ENCODE measurements at regions not wholly inside any gene's neighbourhood (a gene's known extent, or its start where the extent isn't known, plus 50 kb on each side); places are given as distances from the start of the nearest gene placed in this dataset.

GRCh38 chr1:213409971-213410370, 358.9 kb downstream of the RPS6KC1 start:
- H3K27me3 ChIP-seq: no peaks in the 10 kb centered on the region
- intact Hi-C loops (cut with DNase I): no loop called here
- no peak for DNase-seq (ENCODE audit: extremely low spot score in 2 of 2)
- H3K4me3 ChIP-seq: no peak overlapping the region
- TF ChIP-seq CTCF (IDR thresholded peaks at IDR 0.05) (no peak), POLR2AphosphoS5 (IDR thresholded peaks at IDR 0.05; ENCODE audit: insufficient read depth in 1 of 2, low read depth in 1 of 2) (no peak), POLR2A (IDR thresholded peaks at IDR 0.05) (no peak)
- no peaks in the 10 kb centered on the region for H3K4me1 ChIP-seq
- no peak overlapping the region for H3K27ac ChIP-seq
- H3K9me3 ChIP-seq: no peaks in the 10 kb centered on the region
- no peaks in the 10 kb centered on the region for H3K36me3 ChIP-seq

- H3K4me1 ChIP-seq: no peaks in the 10 kb centered on the region
- no peaks in the 10 kb centered on the region for H3K9me3 ChIP-seq
- no peaks in the 10 kb centered on the region for H3K27me3 ChIP-seq
- peak; percentile 58 to 67 for DNase-seq (ENCODE audit: extremely low spot score in 2 of 2)
- H3K36me3 ChIP-seq: no peaks in the 10 kb centered on the region
- TF ChIP-seq POLR2AphosphoS5 (IDR thresholded peaks at IDR 0.05; ENCODE audit: insufficient read depth in 1 of 2, low read depth in 1 of 2) (no peak), CTCF (IDR thresholded peaks at IDR 0.05) (no peak), POLR2A (IDR thresholded peaks at IDR 0.05) (no peak)
- no peak overlapping the region for H3K4me3 ChIP-seq
- intact Hi-C loops (cut with DNase I): no loop called here
- no peak overlapping the region for H3K27ac ChIP-seq
Observed at GRCh38 chr1:213414346-213414745, 363.3 kb downstream of the RPS6KC1 start.

DNA sequence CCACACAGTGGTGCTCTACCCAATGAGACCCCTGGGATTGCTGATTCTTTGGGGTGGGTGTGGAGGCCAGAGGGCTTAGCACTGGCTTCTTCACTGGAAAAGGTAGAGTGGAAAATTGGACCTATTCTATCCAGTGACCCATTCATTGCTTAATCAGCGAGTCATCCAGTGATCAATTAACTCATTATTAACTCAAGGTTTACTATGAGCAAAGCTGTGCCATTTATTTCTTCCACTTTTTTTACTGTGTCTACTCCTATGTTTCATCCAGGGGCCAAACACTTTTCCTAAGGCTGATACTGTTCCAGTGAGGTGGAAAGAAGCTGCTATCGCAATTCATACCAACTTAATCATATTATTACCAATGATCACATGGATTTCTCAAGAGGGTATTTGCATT, 363.9 kb downstream of the RPS6KC1 start:
- H3K4me1 ChIP-seq: no peaks in the 10 kb centered on the region
- DNase-seq (ENCODE audit: extremely low spot score in 2 of 2): peak in 1 of 2 donors; percentile 13
- TF ChIP-seq CTCF (IDR thresholded peaks at IDR 0.05) (no peak), POLR2AphosphoS5 (IDR thresholded peaks at IDR 0.05; ENCODE audit: insufficient read depth in 1 of 2, low read depth in 1 of 2) (no peak), POLR2A (IDR thresholded peaks at IDR 0.05) (no peak)
- H3K9me3 ChIP-seq: no peaks in the 10 kb centered on the region
- no peaks in the 10 kb centered on the region for H3K36me3 ChIP-seq
- intact Hi-C loops (cut with DNase I): no loop called here
- H3K27me3 ChIP-seq: no peaks in the 10 kb centered on the region
- no peak overlapping the region for H3K27ac ChIP-seq
- no peak overlapping the region for H3K4me3 ChIP-seq

DNA sequence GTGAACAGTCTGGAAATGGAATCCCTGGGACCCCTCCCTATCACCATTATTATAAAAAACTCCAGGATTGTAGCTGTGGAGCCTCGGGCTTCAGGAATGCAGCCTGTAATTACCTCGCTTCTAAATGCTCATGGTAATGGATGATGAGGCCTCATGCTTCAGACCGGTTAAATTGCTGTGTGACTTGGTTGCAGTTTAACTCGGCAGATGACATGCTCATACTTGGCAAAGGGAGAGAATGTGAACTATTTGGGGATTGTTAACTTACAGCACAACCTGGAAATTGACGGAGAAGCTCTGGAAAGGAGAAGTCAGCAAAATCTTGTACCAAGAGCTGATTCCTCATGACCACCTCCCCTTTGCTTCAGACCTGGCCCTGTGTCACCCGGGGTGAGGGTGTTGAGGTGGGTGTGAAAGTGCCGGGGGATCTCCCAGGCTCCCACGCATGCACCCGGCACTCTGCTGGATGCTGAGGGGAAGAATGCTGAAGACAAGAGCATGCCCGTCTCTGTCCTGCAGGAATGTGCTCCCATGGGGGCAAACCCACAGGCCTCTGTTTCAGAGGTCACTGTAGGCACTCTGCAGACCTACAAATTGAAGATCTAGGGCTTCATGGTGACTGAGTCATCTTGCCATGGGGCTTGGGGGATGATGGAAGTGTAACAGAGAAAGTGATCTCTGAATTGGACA, 364.8 kb downstream of the RPS6KC1 start:
- Histone ChIP-seq H3K27ac (no peak overlapping the region), H3K27me3 (no peaks in the 10 kb centered on the region), H3K36me3 (no peaks in the 10 kb centered on the region), H3K4me3 (no peak overlapping the region), H3K9me3 (no peaks in the 10 kb centered on the region), H3K4me1 (no peaks in the 10 kb centered on the region)
- DNase-seq (ENCODE audit: extremely low spot score in 2 of 2): peak in 1 of 2 donors; percentile 70
- no peak for TF ChIP-seq POLR2A (IDR thresholded peaks at IDR 0.05)
- TF ChIP-seq CTCF (IDR thresholded peaks at IDR 0.05): no peak
- TF ChIP-seq POLR2AphosphoS5 (IDR thresholded peaks at IDR 0.05; ENCODE audit: insufficient read depth in 1 of 2, low read depth in 1 of 2): no peak
- intact Hi-C loops (cut with DNase I): no loop called here

- intact Hi-C loops (cut with DNase I): no loop called here
- TF ChIP-seq CTCF (IDR thresholded peaks at IDR 0.05) (no peak), POLR2AphosphoS5 (IDR thresholded peaks at IDR 0.05; ENCODE audit: insufficient read depth in 1 of 2, low read depth in 1 of 2) (no peak), POLR2A (IDR thresholded peaks at IDR 0.05) (no peak)
- no peaks in the 10 kb centered on the region for H3K9me3 ChIP-seq
Observed at GRCh38 chr1:213416461-213417224, 365.6 kb downstream of the RPS6KC1 start.

More at GRCh38 chr1:213416461-213417224, 365.6 kb downstream of the RPS6KC1 start:
- no peaks in the 10 kb centered on the region for H3K27me3 ChIP-seq
- peak; percentile 72 to 82 for DNase-seq (ENCODE audit: extremely low spot score in 2 of 2)
- H3K27ac ChIP-seq: no peak overlapping the region
- H3K36me3 ChIP-seq: no peaks in the 10 kb centered on the region
- no peak overlapping the region for H3K4me3 ChIP-seq
- H3K4me1 ChIP-seq: no peaks in the 10 kb centered on the region
